ENCODE measurements at regions not wholly inside any gene's neighbourhood (a gene's known extent, or its start where the extent isn't known, plus 50 kb on each side); places are given as distances from the start of the nearest gene placed in this dataset.
"Not testable (repeated sequence)": the region's sequence is repeated elsewhere in the genome, so short reads cannot be mapped to it uniquely, and the experiment has no call there.

GRCh38 chr7:114181280-114181679 lies 233.3 kb upstream of the FOXP2 start:
- TF ChIP-seq CTCF (IDR thresholded peaks at IDR 0.05; ENCODE audit: extremely low read depth, missing control alignments), result no peak

GRCh38 chr7:114180556-114181266 lies 233.9 kb upstream of the FOXP2 start:
- DNase-seq (ENCODE audit: low spot score), result no peak
- TF ChIP-seq CTCF (IDR thresholded peaks at IDR 0.05; ENCODE audit: extremely low read depth, missing control alignments), result no peak

More at GRCh38 chr7:114181280-114181679, 233.3 kb upstream of the FOXP2 start:
- DNase-seq (ENCODE audit: low spot score), result no peak

GRCh38 chr7:114175125-114175524 lies 239.5 kb upstream of the FOXP2 start:
- DNase-seq (ENCODE audit: low spot score), result no peak
- no peak for TF ChIP-seq CTCF (IDR thresholded peaks at IDR 0.05; ENCODE audit: extremely low read depth, missing control alignments)

- no peak for TF ChIP-seq CTCF (IDR thresholded peaks at IDR 0.05; ENCODE audit: extremely low read depth, missing control alignments)
- no peak for DNase-seq (ENCODE audit: low spot score)
Measured at GRCh38 chr7:114173170-114173890, 241.3 kb upstream of the FOXP2 start.

GRCh38 chr7:114169389-114169788 lies 245.2 kb upstream of the FOXP2 start:
- not testable (repeated sequence) for DNase-seq (ENCODE audit: low spot score)

GRCh38 chr7:114160925-114161324 lies 242.1 kb upstream of the PPP1R3A start:
- no peak for TF ChIP-seq CTCF (IDR thresholded peaks at IDR 0.05; ENCODE audit: extremely low read depth, missing control alignments)
- DNase-seq (ENCODE audit: low spot score), result no peak

GRCh38 chr7:114158854-114159253 lies 240.0 kb upstream of the PPP1R3A start:
- no peak for TF ChIP-seq CTCF (IDR thresholded peaks at IDR 0.05; ENCODE audit: extremely low read depth, missing control alignments)
- DNase-seq (ENCODE audit: low spot score), result no peak
